HG03175 (cell line): ENCODE measurements at regions not wholly inside any gene's neighbourhood (a gene's known extent, or its start where the extent isn't known, plus 50 kb on each side); places are given as distances from the start of the nearest gene placed in this dataset.

Source experiments
- ATAC-seq: cut with Tn5 transposase; IDR thresholded peaks from one replicate; pipeline ENCODE4 v1.9.1; 2021; ENCODE audit warnings: mild to moderate bottlenecking, moderate library complexity; ENCODE audit not compliant: unreplicated experiment

GRCh38 chr12:18898470-18898869 lies 160.6 kb downstream of the CAPZA3 start:
- no peak for ATAC-seq

DNA sequence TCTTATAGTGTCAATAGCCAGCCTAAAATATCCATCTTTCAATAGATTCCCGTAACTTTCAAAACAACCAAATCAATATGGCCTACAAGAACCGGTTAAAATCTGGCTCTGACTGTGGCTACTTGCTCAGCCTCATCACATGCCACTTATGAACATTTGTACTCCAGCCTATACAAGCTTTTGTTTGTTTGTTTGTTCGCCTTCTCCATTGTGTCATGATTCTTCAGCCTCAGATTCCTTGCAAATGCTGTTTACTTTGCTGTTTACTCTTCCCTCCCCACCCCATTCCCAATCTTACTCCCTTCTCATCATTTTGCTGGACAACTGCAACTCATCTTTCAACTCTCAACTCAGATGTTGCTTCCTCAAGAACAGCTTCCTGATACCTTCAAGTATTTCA lies 161.2 kb downstream of the CAPZA3 start:
- no peak for ATAC-seq

GRCh38 chr12:18899678-18900317 lies 161.9 kb downstream of the CAPZA3 start:
- ATAC-seq = no peak

DNA sequence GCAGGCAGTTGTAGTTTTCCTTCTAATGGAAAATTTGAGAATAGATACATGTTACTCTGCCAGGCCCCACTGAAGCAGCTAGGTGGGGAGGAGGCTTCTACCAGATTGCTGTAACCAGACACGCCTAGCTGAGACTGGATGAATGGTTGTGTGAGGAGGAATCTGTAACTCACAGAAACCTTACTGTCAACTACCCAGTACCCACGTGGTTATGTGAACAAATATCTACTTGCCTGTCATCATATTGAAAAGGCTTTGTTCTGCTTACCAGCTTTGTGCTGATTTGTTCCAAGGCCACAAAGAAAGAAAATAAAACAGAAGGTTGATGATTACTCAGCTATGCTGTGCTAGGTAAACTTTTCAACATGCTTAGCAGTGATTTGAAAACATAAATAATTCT lies 167.2 kb downstream of the CAPZA3 start:
- ATAC-seq = no peak

DNA sequence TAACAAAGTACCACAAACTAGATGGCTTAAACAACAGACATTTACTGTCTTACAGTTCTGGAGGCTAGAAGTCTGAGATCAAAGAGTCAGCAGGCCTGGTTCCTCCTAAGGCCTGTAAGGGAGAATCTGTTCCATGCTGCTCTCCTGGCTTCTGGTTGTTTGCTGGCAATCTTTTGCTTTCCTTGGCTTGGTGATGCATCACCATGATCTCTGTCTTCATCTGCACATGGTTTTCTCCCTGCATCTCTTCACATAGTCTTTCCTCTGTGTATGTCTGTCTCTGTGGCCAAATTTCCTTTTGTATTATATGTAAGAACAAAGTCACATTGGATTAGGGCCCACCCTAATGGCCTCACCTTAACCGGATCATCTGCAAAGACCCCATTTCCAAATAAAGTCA lies 168.5 kb downstream of the CAPZA3 start:
- ATAC-seq = no peak

DNA sequence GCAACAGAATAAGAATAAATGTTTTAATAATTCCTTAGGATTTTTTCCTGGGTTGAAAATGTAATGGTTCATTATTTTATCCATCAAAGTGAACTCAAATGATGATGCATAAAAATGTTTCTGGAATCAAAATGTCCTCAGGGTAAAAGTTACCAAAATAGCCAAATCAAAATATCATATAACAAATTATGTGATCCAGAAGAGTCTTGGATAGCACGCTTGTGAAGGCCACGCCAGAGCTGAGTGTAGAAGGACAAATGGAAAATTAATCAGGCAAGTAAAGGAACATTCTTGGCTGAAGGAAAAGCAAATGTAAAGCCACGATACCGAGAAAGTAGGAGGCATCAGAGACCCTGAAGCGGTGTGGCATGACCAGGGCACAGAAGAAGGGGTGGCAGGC lies 169.2 kb downstream of the CAPZA3 start:
- no peak for ATAC-seq

DNA sequence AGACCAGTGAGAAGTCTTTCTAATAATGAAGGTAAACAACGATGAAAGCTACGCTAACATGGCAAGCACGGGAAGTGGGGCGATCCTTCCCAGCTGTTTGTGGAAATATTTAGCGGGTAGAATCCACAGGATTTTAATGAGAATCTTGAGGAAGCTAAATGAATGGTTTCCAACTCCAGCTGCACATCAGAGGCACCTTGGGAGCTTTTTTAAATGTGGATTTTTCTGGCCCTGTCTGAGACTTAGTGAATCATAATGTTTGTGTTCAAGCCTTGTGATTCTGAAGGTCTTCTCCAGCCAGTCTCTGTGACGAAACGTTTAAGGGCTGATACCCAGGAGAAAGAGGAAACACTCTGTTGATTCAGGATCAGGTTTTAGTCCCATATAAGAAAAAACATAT lies 169.8 kb downstream of the CAPZA3 start:
- no peak for ATAC-seq

DNA sequence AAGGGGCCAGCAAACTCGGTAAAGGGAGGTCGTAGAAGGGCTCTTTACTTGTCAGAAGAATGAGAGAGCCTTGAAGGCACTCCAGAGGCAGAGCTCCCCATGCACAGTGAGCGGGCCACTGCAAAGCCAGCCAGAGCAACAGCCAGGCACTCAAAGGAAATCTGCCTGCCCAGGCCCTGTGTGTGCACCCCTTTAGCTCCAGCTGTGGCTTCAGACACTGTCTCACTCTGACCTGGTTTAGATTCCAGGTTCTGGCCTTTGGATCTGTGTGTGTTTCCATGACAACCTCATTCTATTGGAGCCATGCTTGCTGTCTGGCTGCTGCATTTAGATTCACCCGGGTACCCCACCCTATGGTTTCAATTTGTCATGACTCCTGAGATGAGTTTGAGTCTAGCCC lies 170.3 kb downstream of the CAPZA3 start:
- no peak for ATAC-seq

DNA sequence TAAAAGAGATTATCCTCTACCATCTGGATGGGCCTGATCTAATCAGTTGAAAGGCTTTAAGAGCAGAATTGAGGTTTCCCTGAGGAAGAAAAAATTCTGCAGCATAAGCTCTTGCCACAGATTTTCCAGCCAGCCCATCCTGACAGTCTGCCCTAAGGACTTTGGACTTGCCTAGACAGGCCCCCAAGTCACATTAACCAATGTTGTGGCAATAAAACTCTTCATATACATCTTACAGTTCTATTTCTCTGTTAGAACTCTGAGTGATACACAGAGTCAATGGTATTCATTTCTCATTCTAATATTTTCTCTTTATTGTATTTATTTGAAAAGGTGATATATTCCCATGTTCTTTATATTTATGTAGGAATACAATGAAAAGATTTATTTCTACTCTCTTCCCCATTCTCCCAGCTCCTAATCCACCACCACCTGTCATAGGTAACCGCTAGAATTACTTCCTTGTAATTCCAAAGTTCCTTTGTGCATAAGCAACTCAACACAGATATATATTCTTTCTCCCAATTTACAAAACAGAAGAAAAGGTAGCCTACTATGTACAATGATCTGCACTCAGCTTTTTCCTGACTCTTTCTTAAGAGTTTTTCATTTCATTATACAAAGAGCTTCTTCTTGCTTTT lies 182.1 kb downstream of the CAPZA3 start:
- ATAC-seq = no peak

DNA sequence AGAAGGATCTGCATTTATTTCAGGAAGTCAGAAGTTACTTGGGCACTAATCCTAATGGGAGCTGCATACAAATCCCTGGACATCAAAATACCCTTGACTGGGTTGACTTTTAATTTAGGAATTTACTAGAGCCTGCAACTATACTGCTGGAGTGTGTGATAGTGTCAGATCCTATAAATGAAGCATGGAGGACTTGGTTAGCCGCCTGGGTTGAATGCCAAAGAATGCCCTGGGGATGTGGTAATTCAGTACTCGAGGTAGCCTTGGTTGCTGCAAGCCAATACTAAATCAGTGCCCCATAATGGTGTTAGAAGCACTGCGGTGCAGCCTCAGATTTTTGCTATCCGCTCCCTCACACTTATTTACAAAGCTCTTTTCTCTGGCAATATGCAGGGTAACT lies 184.9 kb downstream of the CAPZA3 start:
- ATAC-seq = no peak

- ATAC-seq = no peak
Measured at GRCh38 chr12:18923721-18924120, 185.8 kb downstream of the CAPZA3 start.

- no peak for ATAC-seq
Measured at GRCh38 chr12:18926188-18926587, 188.3 kb downstream of the CAPZA3 start.

GRCh38 chr12:18932211-18932610 lies 194.3 kb downstream of the CAPZA3 start:
- ATAC-seq = no peak

DNA sequence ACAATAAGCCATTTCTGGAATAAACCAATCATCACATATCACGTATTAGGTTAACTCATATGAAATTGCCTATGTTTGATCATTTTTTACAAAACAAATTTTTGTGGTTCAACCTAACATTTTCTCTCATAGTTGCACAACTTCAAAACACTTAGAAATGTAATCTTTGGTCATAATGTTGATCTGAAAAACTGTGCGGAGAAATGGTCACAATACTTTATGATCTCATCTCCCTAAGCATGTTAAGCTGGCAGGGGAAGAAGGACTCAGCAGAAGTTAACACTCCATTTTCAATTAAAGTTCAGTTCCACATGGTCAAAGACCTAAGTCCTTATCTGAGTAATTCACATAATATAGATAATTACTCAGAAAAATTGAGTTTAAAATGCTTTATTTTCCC lies 194.8 kb downstream of the CAPZA3 start:
- ATAC-seq = no peak

- ATAC-seq = no peak
Measured at GRCh38 chr12:18935371-18935965, 194.1 kb upstream of the PLEKHA5 start.

DNA sequence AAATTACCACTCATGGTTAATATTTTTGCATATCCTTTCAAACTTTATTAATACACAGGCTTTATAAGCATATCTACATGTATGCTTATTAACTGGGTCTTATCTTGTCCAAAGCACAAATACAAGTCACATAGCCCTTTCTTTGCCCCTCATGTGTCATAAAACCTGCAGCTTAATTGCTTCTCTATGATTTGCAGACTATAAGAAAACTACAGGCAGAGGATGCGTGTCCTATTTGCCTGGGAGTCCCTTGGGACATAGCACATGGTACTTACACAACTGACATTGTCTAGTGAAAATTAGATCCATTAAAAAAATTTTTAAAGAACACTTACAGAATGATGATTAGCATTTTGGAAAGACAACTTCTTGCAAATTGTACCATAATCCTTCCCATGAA lies 190.5 kb upstream of the PLEKHA5 start:
- no peak for ATAC-seq

GRCh38 chr12:18942669-18943068 lies 186.9 kb upstream of the PLEKHA5 start:
- no peak for ATAC-seq

GRCh38 chr12:18943200-18943599 lies 186.3 kb upstream of the PLEKHA5 start:
- no peak for ATAC-seq

- no peak for ATAC-seq
Measured at GRCh38 chr12:18946106-18946505, 183.4 kb upstream of the PLEKHA5 start.

DNA sequence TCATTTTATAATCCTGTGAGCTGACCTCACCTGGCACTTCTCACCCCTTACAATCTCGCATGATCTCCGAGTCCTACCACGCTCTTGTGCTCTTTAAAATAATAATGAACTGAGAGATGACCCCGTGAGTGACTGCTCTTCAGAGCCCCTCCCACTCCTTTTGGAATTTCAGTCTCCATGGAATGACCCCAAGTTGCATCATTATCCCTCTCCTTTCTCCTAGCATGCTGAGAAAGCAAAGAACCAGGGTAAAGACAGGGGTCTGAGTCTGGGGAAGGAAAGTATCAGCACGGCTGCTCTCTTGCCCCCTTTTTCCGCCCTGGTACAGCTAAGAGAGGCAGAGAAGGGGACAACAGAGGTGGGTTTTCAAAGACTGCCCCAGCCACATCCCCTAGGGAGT lies 178.3 kb upstream of the PLEKHA5 start:
- no peak for ATAC-seq

DNA sequence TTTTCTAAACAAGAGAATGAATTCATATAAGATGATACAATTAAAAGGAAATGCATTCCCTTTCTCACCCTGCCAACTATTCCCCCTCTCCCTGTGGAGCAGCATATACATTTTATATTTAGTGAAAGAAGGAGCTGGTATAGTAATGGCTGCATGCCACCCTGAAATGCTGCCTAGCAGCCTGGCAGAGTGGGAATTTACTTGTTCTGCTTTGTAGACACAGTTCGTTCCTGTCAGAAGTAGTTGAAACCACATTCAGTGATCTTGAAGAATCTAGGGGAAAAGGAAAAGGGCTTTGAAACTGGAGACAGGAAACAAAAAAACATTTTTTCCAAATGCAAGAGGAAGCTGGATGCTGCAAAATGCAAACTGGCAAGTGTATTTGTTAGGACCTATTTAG lies 176.0 kb upstream of the PLEKHA5 start:
- no peak for ATAC-seq

- no peak for ATAC-seq
Measured at GRCh38 chr12:18955594-18955993, 173.9 kb upstream of the PLEKHA5 start.

DNA sequence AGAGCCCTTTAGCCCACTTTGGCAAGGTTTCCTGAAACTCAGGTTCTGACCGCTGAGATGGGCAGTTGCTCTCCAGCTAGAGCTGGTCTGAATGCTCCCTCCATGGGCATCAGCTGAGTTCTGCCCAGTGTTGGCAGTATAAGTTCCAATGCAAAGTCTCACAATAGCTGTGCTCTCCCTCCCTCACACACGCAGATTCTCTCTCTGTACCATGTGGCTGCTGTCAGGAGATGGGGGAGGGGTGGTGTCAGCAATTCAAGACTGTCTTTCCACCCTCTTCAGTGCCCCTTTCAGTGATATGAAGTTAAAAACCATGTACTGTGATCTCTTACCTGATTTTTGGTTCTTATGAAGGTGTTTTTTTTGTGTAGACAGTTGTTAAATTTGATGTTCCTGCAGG lies 164.3 kb upstream of the PLEKHA5 start:
- ATAC-seq = no peak
